MM.1S (cell line): ENCODE measurements at regions not wholly inside any gene's neighbourhood (a gene's known extent, or its start where the extent isn't known, plus 50 kb on each side); places are given as distances from the start of the nearest gene placed in this dataset.

Experiments used
- CTCF ChIP-seq: fragments of 300-600 bp; sonication (generic); IDR thresholded peaks from 2 replicates; pipeline ENCODE4 v1.5.1; 2016; ENCODE audit warnings: antibody characterized with exemption, low read length, mixed read lengths
- EZH2phosphoT487 ChIP-seq: fragments of 300-600 bp; sonication (generic); IDR thresholded peaks from 2 replicates; pipeline ENCODE4 v1.6.1; 2018; ENCODE audit warnings: antibody characterized with exemption, low read length

- no peak for TF ChIP-seq CTCF
- TF ChIP-seq EZH2phosphoT487 = no peak
These were observed 238.7 kb upstream of the OR4E1 start for GRCh38 chr14:21912367-21912766.
